Medulla oblongata (tissue), 1 donor: ENCODE measurements at regions not wholly inside any gene's neighbourhood (a gene's known extent, or its start where the extent isn't known, plus 50 kb on each side); places are given as distances from the start of the nearest gene placed in this dataset.
"Not testable (repeated sequence)": the region's sequence is repeated elsewhere in the genome, so short reads cannot be mapped to it uniquely, and the experiment has no call there.

Experiments used
- DNase-seq: peaks from one replicate; pipeline ENCODE4 v3.0.0-alpha.2; 2015; ENCODE audit errors: extremely low spot score

DNA sequence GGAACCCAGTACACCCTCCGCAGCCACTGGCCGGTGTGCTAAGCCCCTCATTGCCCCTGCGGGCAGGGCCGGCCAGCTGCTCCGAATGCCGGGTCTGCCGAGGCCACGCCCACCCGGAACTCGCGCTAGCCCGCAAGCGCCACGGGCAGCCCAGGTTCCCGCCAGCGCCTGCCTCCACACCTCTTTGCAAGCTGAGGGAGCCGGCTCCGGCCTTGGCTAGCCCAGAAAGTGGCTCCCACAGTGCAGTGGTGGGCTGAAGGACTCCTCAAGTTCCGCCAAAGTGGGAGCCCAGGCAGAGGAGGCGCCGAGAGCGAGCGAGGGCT, 81.4 kb upstream of the BCHE start:
- DNase-seq: no peak

- not testable (repeated sequence) for DNase-seq
Measured at GRCh38 chr3:165917938-165918656, 80.9 kb upstream of the BCHE start.

DNA sequence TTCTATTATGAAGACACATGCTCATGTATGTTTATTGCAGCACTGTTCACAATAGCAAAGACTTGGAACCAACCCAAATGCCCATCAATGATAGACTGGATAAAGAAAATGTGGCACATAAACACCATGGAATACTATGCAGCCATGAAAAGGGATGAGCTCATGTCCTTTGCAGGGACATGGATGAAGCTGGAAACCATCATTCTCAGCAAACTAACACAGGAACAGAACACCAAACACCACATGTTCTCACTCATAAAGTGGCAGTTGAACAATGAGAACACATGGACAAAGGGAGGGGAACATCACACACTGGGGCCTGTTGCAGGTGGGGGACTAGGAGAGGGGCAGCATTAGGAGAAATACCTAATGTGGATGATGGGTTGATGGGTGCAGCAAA, 77.9 kb upstream of the BCHE start:
- DNase-seq: not testable (repeated sequence)

DNA sequence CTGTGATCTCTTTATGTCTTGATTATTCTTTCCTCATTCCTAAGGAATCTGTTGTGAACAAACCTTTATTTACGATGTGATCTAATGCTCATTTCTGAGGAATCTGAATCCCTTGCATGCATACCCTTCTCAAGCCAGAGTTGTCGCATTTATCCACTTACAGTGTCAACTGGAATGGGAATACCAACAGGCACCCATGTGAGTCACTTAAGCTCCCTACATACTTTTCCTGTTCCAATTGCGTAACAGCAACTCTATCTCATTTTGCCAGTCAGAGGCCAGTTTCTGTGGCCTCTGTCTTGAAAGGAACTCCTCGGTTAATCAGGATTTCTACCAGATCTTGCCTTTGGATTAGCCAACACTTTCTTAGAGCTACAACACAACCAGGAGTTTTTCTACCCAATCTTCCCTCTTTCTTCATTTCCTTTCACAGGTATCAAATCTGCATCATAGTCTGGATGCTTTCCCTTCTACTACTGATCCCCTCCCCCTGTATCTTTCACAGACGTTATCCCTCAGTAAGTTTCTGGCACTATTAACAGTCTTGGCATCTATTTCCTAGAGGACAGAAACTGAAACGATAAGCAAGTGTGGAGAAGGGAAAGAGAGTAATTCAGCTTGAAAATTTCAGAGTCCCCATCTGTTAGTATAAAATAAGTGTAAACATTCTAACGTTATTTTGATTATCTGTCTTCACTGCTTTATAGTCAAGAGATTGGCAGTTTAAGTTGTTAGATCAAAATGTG, 66.8 kb upstream of the BCHE start:
- DNase-seq: no peak

- DNase-seq: no peak
Measured at GRCh38 chr3:165899066-165899465, 61.8 kb upstream of the BCHE start.

- DNase-seq: no peak
Measured at GRCh38 chr3:165897137-165897536, 59.9 kb upstream of the BCHE start.

- DNase-seq: no peak
Measured at GRCh38 chr3:165895919-165896318, 58.7 kb upstream of the BCHE start.

- DNase-seq: no peak
Measured at GRCh38 chr3:165892565-165892964, 55.3 kb upstream of the BCHE start.
